WERI-Rb-1 (cell line): ENCODE measurements at regions not wholly inside any gene's neighbourhood (a gene's known extent, or its start where the extent isn't known, plus 50 kb on each side); places are given as distances from the start of the nearest gene placed in this dataset.

Experiments
- DNase-seq: peaks from one replicate; pipeline ENCODE4 v3.0.0-alpha.2; 2020
- H3K27ac ChIP-seq: fragments of 250-450 bp; sonication (Bioruptor Pico); 2 replicates; pipeline ENCODE4 v1.5.1; 2020; ENCODE audit warnings: mild to moderate bottlenecking, moderate library complexity
- H3K27me3 ChIP-seq: fragments of 250-450 bp; sonication (Bioruptor Pico); 2 replicates; pipeline ENCODE4 v1.5.1; 2021; ENCODE audit warnings: mild to moderate bottlenecking, low read depth, moderate library complexity; ENCODE audit not compliant: insufficient read depth, severe bottlenecking
- H3K36me3 ChIP-seq: fragments of 250-450 bp; sonication (Bioruptor Pico); 2 replicates; pipeline ENCODE4 v1.5.1; 2020; ENCODE audit warnings: mild to moderate bottlenecking, moderate library complexity
- H3K4me3 ChIP-seq: 2 replicates; pipeline ENCODE4 v1.5.1; 2011; ENCODE audit warnings: low read depth, mild to moderate bottlenecking, control low read depth, low read length
- H3K9me3 ChIP-seq: fragments of 250-450 bp; sonication (Bioruptor Pico); 2 replicates; pipeline ENCODE4 v1.5.1; 2021; ENCODE audit warnings: mild to moderate bottlenecking, moderate library complexity; ENCODE audit not compliant: severe bottlenecking
- TF ChIP-seq, protein P1 (sequence below): IDR thresholded peaks from 2 replicates; pipeline ENCODE4 v1.5.1; 2011; ENCODE audit warnings: low read depth, mild to moderate bottlenecking, control low read depth, inconsistent platforms, low read length

DNA sequence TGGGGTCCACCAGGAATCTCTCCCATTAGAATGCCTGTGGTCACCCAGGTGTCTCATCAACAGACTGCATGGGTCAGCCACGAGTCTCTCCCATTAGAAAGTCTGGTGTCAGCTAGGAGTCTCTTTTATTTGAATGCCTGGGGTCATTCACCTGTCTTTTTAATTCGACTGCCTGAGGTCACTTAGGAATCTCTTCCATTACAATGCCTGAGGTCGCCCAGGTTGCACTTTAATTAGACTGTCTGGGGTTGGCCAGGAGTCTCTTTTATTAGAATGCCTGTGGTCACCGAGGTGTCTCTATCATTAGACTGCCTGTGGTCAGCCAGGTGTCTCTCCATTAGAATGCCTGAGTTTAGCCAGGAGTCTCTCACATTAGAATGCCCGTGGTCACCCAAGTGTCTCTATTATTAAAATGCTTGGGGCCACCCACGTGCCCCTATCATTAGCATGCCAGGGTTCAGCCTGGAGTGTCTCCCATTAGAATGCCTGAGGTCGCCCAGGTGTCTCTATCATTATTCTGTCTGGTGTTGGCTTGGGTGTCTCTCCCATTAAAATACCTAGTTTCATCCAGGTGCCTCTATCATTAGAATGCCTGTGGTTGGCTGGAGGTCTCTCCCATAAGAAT, 1474.3 kb downstream of the UQCRFS1 start:
- TF ChIP-seq, protein P1, sequence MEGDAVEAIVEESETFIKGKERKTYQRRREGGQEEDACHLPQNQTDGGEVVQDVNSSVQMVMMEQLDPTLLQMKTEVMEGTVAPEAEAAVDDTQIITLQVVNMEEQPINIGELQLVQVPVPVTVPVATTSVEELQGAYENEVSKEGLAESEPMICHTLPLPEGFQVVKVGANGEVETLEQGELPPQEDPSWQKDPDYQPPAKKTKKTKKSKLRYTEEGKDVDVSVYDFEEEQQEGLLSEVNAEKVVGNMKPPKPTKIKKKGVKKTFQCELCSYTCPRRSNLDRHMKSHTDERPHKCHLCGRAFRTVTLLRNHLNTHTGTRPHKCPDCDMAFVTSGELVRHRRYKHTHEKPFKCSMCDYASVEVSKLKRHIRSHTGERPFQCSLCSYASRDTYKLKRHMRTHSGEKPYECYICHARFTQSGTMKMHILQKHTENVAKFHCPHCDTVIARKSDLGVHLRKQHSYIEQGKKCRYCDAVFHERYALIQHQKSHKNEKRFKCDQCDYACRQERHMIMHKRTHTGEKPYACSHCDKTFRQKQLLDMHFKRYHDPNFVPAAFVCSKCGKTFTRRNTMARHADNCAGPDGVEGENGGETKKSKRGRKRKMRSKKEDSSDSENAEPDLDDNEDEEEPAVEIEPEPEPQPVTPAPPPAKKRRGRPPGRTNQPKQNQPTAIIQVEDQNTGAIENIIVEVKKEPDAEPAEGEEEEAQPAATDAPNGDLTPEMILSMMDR, result no peak
- no peaks in the 10 kb centered on the region for H3K9me3 ChIP-seq
- no peak overlapping the region for H3K4me3 ChIP-seq
- H3K27me3 ChIP-seq, result no peaks in the 10 kb centered on the region
- H3K27ac ChIP-seq, result no peak overlapping the region
- no peak for DNase-seq
- peaks cover 36% of the 10 kb centered on the region for H3K36me3 ChIP-seq

DNA sequence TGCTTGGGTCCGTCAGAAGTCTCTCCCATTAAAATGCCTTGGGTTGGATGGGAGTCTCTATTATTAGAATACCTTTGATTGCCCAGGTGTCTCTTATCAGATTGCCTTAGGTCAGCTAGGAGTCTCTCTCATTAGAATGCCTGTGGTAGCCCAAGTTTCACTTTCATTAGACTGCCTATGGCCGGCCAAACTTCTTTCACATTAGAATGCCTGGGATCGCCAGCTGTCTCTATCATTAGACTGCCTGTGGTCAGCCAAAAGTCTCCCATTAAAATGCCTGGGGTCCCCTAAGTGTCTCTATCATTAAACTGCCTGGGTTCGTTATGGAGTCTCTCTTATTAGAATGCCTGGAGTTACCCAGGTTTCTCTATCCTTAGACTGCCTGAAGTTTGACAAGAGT, 1476.7 kb downstream of the UQCRFS1 start:
- Histone ChIP-seq H3K9me3 (no peaks in the 10 kb centered on the region), H3K27ac (no peak overlapping the region), H3K36me3 (peaks cover 43% of the 10 kb centered on the region), H3K27me3 (no peaks in the 10 kb centered on the region), H3K4me3 (no peak overlapping the region)
- TF ChIP-seq, protein P1, result no peak
- no peak for DNase-seq

GRCh38 chr19:27735314-27735713, 1477.6 kb downstream of the UQCRFS1 start:
- TF ChIP-seq, protein P1, result no peak
- DNase-seq, result no peak
- Histone ChIP-seq H3K4me3 (no peak overlapping the region), H3K36me3 (peaks cover 46% of the 10 kb centered on the region), H3K9me3 (no peaks in the 10 kb centered on the region), H3K27ac (no peak overlapping the region), H3K27me3 (no peaks in the 10 kb centered on the region)

DNA sequence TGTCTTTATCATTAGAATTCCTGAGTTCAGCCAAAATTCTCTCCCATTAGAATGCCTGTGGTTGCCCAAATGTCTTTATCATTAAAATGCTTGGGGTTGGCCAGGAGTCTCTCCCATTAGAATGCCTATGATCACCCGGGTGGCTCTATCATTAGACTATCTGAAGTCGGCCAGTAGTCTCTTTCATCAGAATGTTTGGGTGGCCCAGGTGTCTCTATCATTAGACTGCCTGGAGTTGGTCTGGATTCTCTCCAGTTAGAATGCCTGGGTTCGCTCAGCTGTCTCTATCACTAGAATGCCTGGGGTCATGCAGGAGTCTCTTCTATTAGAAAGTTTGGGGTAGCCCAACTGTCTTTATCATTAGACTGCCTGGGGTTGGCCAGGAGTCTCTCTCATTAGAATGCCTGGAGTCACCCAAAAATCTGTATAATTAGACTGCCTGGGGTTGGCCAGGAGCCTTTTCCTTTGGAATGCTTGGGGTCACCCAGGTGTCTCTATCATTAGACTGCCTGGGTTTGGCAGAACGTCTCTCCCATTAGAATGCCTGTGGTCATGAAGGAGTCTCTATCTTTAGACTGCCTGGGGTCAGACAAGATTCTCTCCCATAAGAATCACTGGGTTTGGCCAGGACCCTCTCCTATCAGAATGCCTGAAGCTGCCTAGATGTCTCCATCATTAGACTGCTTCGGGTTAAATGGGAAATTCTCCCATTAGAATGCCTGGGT, 1478.3 kb downstream of the UQCRFS1 start:
- Histone ChIP-seq H3K27ac (no peak overlapping the region), H3K4me3 (no peak overlapping the region), H3K9me3 (no peaks in the 10 kb centered on the region), H3K27me3 (no peaks in the 10 kb centered on the region), H3K36me3 (peaks cover 44% of the 10 kb centered on the region)
- no peak for DNase-seq
- TF ChIP-seq, protein P1, result no peak

DNA sequence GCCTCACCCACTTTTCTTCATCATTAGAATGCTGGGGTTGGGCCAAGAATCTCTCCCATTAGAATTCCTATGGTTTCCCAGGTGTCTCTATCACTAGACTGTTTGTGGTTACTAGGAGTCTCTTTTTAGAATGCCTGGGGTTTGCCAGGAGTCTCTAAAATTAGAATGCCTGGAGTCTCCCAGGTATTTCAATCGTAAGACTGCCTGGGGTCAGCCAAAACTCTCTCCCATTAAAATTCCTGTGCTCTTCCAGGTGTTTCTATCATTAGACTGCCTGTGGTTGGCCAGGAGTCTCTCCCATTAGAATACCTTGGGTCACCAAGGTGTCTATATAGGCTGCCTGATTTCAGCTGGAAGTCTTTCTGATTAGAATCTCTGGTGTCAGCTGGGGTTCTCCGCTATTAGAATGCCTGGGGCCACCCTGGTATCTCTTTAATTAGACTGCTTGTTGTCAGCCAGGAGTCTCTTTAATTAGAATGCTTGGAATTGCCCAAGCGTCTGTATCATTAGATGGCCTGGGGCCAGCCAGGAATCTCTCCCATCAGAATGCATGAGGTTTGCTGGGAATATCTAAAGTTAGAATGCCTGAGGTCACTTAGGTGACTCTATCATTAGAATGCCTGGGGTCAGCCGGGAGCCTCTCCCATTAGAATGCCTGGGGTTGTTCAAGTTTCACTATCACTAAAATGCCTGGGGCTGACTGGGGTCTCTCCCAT, 1479.2 kb downstream of the UQCRFS1 start:
- TF ChIP-seq, protein P1, result no peak
- peaks cover 1% of the 10 kb centered on the region for H3K9me3 ChIP-seq
- no peak for DNase-seq
- no peaks in the 10 kb centered on the region for H3K27me3 ChIP-seq
- H3K36me3 ChIP-seq, result peaks cover 44% of the 10 kb centered on the region
- no peak overlapping the region for H3K4me3 ChIP-seq
- H3K27ac ChIP-seq, result no peak overlapping the region
